GM21423 (cell line): ENCODE measurements at regions not wholly inside any gene's neighbourhood (a gene's known extent, or its start where the extent isn't known, plus 50 kb on each side); places are given as distances from the start of the nearest gene placed in this dataset.

ENCODE experiments used
- ATAC-seq: cut with Tn5 transposase; IDR thresholded peaks from one replicate; pipeline ENCODE4 v1.9.1; 2021; ENCODE audit warnings: mild to moderate bottlenecking, moderate library complexity; ENCODE audit not compliant: unreplicated experiment

DNA sequence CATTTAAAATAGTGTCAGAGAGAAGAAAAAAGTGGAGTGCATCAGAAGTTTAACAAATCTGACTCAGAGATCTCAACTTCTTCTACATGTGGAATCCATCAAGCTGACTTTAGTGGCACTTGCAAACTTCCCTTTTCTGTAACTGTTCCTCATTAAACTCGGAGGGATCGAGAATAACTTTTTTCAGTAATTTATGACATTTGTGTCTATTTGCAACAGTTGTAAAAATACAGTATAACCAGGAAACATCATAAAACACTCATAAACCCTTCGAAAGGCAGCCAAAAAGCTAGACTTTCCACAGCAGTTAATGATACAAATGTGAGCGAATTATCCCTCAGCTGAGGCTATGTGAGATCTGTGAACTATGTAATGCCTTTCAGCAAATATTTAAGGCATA, 1936.8 kb upstream of the SEL1L start:
- ATAC-seq: no peak

DNA sequence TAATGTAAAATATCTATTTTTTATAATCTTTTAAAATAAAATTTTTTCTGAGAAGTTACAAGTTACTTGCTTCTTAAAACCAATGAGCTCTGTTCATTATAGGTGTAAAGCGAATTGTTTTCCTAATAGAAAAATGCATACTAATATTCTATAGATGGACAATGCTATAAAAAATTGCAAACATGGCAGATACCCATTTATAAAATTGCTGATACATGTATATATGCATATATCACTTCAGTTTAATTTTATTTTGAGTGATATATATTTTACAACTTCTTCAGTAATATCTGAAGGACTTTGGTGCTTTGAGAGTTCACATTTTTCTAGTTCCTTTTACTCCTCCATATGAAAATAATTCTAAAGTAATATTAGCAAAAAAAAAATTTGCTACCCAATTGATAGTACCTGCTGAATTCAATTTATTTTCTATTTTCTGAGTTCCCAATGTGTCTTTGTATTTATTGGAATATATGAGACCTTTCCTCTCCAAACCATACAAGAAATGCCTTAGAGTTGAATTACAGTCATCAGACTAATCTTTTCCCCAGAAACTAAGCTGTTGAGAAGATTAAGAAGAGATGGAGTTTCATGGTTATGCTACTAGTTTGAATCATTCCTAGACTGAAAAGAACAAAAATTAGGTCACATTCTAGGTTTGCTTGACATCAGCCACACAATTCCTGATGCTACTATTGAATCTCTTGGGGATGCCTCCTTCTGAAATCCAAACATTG, 1937.5 kb upstream of the SEL1L start:
- no peak for ATAC-seq

DNA sequence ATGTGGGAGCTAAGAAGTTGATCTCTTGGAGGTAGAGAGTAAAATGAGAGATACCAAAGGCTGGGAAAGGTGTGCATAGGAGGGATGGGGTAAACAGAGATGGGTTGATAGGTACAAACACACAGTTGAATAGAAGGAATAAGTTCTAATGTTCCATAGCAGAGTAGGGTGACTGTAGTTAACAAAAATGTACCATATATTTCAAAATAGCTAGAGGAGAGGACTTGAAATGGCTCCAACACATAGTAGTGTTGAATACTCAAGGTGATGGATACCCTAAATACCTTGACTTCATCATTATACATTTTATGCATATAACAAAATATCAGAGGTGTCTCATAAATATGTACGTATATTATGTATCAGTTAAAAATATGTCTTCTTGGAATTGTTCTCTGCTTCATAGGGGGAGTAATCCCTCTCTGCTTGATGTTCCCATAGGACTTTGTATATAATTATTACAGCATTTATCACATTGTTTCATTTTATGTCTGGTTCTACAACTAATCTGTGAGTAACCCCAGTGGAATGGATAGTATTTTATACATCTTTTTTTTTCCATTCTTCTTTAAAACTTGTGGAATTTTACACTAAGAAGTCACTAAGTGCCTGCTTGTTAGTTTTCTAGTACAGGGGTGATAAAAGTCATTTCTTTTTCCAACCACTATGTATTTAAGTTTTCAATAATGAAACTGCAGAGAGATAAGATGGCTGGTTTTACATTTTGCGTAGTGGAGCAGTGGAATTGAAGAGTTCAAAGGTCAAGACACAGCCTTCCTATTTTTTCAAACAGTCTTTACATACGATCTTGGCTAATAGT, 1940.0 kb upstream of the SEL1L start:
- ATAC-seq: no peak

DNA sequence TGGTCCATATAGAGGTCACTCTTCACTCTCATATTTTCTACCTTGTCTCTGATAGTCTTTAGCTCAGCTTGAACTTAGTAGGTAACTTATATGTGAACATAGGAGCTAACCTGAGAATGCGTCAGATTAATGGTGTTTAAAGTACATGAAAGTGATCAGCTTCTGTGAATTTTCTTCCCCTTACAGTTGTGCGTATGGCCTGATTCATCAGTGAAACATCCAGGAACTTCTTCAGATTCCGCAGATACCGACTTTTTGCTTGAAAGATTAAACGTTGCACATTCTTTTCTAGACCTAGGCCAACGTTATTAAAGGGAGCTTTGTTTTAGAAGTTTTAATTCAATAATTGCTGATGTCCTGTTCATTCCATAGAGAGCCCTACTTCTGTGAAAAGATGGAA, 1945.1 kb upstream of the SEL1L start:
- no peak for ATAC-seq

DNA sequence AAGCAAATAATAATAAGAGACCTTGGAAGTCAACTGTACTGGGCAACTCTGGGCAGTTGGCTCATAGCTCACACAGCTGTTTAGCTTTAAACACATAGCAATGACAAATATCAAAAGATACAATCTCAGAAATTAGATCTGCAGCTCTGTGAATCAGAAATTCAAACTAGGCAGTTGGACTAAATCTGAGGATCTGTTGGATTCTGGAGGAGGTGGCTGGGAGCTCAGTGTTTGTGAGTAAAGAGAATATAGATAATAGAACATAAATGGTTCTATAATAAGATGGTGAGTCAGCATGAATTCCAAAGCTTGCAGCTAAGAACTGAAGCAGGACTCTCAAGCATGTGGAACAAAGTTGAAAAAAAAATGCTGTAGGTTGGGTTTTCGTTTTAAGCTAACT, 1949.4 kb upstream of the SEL1L start:
- ATAC-seq: no peak

DNA sequence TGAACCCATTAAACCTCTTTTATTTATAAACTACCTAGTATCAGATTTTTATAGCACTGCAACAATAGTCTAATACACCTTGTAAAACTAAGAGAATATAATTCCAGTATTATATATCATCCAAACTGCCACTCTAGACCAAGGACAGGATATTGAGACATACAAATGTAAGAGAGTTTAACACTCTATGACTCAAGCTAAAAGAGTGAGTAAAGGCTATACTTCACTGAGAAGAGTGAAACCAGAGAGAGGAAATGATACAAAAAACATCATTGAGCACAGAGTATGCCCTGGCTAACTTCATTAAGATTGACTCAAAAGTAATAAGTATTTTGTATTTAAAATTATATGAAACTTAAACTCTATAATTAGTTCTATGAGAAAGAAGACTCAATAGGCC, 1951.9 kb upstream of the SEL1L start:
- no peak for ATAC-seq

DNA sequence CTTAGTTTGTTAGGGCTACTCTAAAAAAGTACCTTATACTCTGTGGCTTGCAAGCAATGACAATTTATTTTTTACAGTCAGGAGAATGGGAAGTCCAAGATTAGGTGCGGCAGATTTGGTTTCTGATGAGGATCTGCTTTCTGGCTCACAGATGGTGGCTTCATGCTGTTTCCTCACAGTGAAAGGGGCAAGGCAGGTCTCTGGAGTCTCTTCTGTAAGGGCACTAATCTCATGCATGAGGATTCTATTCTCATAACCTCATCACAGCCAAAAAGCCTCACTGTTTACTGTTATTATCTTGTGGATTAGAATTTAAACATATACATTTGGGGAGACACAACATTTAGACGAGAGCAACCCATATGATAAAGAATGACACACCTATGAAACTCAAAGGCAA, 1957.4 kb upstream of the SEL1L start:
- ATAC-seq: no peak

DNA sequence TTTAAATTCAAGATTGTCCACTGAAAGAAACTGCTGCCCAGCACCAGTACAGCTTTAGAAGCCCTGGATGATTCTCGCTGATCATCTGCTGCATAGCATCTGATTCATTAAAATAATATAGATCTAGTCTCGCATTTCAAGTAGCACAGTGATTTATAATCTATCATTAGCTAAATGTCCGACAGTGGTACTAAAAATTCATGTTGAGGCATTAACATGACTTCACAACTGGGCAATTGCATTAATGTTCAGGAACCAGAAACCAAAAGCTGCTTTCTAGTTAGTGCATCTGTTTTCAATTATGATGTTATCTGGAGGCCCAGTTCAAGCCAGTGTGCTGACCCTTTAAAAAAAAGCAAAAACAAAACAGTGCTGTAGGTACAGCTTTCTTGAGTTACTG, 1987.2 kb upstream of the SEL1L start:
- ATAC-seq: no peak

DNA sequence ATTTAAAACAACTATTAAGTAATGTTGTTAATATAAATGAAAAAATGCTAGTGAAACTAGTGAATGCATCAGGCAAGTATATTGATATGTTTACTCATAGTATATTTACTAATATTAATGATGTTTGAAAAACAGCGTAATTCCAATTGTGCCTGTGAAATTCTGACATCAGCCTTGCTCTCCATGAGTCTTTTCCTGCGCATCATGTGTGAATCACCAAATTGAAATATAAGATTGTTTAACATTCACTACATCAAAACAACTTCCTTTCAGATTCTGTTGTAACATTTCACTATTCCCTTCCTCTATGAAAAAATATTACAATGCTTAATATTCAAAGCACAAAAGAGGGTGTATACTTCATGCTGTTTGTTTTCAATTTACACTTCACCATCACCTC, 1995.9 kb upstream of the SEL1L start:
- ATAC-seq: no peak

DNA sequence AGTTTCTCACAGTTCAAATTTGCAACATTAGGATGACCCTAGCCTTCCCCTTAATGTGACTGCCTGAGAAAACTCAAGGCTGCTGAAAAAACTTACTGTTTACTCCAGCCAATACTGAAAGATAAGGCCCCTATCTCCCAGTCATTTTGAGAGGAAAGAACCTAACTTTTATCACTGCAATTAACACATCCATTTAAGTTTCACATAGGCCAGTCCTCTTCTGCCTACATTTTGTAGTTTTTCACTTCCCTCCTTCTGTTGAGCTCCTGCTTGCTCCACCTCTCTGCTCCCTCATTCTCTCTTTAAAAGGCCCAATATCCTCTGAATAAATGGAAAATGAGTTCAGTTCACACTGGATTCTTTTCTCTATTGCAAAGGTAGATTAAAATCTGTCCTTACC, 1996.2 kb upstream of the FLRT2 start:
- ATAC-seq: no peak

DNA sequence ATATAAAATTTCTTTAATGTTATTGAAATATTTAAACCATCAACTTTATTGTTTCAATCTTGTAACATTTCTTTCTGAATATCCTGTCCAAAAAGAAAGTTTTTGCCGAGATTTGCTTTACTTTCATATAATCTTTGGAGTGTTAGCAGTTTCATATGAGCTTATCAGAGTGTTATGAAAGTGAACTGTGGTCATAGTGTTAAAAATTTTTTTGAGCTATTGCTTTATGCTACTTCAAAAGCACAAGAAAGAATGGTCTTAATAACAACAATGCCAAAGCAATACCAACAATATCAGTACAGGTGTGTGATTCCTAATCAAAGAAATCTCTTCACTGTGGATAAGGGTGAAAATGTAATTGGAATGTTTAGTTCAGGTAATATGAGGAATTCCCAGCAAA, 1994.9 kb upstream of the FLRT2 start:
- ATAC-seq: no peak

DNA sequence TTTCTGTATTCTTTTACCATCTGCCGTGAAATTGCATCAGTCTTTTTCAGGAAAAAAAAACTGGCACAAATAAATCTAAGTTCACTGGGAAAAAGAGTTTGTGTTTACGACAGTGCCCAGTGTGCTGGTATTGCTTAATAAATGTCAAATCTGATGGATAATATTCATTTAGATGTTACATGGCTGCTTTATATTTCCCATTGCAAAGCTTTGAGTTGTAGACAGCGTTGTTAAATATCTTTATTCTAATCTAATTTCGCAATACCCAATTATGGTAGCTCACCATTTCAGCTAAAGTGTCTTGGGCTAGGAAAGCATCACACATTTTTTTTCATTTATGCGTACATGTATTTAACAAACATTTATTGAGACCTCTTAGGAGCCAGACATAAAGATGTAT, 1994.5 kb upstream of the FLRT2 start:
- ATAC-seq: no peak

DNA sequence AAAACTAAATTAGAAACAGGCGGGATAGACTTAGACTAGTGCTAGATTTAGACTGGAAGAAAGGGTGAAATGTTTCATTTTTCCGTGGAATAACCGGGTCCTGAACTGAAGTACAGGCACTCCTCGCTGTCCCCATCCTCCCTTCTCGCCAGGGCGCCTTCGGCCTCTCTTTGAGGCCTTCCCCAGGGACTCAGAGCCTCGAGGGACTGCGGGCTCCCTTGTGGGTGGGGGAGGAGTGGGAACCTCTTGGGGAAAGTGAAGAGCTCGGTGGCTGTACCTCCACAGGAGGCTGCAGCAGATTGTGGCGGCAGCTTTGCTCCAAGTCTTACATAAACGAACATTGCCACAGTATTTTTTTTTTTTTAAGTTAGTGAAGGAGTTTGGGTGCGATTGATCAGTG, 1988.8 kb upstream of the FLRT2 start:
- no peak for ATAC-seq

DNA sequence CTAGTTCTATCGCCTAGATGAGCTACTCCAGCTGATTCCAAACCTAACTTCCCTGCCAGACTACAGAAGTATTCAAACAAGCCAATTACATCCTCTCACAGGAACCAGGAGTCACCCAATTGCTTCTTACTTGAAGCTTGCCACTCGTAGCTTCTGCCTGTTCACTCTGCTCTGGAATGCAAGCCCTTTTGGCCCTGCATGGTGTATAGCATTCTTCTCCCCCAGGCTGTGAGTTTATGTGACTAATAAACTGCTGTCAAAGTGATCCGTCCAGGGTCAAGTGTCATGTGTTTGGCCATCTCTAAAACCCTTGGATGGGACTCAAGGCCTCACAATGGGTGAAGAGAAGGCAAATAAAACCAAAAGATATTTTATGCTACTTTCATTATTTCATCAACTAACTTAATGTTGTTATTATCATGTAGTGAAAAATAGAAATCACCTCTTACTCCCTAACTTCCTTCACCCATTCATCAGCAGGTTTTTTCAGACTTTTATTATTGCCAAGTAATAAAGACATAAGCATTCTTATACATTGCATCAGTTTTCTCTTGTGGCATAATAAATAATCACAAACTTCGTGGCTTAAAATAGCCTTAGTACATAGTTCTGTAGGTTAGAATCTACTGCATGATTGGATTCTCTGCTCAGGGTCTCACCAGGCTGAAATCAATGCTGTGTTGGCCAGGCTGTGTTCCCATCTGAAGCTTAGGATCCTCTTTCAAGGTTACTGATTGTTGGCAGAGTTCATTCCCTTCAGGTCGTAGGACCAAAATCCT, 1981.7 kb upstream of the FLRT2 start:
- ATAC-seq: no peak

DNA sequence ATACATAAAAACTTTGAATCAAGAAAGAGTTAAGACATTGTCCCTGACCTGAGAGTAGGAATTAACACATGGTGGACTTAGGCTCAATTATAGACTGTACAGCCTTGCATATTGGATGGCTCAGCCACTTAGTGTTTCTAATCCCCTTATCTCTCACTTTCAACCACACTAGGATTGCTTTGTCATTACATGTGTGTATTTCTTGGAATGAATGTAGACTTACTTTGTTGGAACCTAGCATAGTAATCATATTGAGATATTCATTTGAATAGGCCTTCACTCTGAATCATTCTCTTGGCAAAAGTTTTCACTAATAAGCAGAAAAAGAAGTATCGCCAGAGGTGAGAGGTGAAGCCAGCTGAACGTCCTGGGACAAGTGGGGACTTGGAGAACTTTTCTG, 1973.9 kb upstream of the FLRT2 start:
- ATAC-seq: no peak

DNA sequence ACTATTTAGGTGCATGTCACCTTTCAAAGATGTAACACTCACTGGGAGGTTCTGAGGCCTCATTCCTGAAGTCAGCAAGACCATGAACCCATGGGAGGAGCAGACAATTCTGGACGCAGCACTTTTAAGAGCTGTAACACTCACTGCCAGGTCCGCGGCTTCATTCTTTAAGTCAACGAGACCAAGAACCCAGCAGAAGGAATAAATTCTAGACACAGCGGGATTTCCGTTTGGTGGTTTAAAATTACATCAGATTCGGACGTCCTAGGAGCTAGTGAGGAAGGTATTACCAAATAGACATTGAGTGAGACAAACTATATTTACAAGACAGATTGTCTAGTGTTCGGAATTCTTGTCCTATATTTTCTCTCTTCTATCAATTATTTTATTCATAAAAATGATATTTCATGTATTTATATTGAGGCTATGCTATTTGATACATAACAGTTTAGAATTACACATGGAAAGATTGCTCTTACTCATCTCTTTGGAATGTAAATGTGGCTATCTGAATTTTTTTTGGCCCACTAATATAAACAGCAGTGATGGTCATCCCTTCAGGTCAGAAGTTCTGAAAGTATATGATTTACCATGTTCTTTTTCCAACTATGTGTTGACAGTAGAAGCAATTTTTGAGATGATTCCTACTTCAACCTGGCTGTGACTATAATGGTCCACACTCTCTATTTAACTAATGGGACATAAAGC, 1973.0 kb upstream of the FLRT2 start:
- ATAC-seq: no peak

DNA sequence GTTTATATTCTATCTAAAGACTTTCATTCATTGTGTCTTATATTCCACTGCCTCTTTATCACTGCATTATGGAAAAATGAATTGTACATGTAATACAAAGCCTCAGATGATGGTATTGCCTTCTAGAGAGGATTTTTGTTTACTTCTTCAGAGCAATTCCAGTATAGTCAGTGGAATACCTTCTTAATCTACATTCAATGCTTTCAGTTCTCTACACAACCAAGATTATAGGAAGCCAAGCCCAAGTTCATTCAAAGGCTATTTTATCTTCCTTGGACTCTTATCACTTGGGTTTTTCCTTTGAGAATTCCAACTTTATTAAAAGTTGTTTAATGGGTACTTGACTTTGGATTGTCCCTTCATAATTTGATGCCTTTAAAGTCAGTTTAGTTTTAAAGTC, 1971.0 kb upstream of the FLRT2 start:
- no peak for ATAC-seq

DNA sequence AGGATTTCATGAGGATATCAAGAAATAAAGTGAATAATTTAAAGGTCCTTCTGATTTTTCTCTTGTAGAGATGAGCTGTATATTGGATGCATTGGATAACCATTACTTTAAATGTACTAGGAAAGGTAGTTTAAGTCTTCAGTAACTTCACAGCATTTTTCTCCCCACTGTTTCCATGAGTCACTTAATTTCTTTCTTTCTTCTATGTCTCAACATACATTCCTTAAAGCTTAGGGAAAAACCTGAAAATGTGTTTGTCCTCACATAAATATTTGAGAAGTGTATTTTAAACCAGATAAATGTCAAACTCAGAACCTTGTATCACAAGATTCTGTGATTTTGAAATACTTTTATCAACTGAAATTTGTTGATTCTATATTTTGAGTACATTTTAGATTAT, 1970.2 kb upstream of the FLRT2 start:
- ATAC-seq: no peak

DNA sequence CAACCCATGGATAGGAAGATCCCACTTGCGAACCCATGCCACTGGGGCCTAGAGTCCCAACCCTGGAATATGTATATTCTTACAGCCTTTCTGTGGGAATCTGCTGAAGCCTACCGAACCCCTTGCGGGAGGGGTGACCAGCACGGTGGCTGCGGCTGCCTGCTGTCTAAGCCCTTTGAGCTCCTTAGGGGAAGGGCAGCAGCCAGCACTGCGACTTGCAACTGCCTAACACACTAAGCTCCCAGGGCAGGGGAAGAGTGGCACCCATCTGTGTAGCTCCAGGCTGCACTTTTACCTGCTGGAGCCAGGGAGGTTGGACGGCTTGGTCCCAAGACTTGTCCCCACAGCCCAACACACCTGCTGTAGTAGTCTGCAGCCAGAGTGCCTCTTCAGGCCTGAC, 1968.7 kb upstream of the FLRT2 start:
- ATAC-seq: no peak

DNA sequence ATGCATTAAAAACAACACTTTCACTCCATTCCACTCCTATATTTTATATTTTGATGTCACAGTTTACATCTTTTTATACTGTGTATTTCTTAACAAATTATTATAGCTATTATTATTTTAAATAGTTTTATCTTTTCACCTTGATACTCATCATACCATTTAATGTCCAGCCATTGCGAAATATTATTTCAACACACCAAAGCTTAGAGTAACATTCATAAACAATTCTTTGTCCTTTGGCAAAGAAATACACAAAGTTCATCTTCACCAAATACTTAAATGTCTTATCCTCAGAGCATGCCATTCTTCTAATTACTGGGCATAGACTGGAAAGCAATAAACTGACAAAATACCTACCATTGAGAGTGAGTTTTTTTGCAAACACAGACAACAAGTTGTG, 1963.4 kb upstream of the FLRT2 start:
- ATAC-seq: no peak

DNA sequence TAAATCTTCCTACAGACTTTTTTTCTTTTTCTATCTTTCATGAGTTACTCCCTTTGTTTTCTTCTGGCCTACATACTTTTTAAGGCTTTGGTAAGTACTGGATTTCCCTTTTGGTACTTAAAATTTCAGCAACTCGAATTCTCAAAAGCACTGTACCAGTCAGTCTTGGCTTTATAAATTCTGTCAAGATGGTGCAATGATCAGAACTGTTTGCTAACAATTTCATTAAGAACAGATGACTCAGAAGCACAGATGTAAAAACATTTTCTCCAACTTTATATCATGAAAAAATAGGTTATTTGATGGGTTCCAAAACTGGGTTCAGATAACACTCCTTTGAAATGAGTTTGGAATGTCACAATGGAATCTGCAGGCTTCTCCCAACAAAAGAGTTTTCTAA, 1961.8 kb upstream of the FLRT2 start:
- ATAC-seq: no peak
